Stimulated activated CD8-positive, alpha-beta memory T cell treated with anti-CD3 and anti-CD28 coated beads, Interleukin-12 subunit alpha, Interleukin-12 subunit beta, amount 100 ng/mL, for 24 hours (primary cell): ENCODE measurements at regions not wholly inside any gene's neighbourhood (a gene's known extent, or its start where the extent isn't known, plus 50 kb on each side); places are given as distances from the start of the nearest gene placed in this dataset.

ENCODE experiments used
- DNase-seq: peaks from one replicate; pipeline ENCODE4 v3.0.0-alpha.2; 2020; ENCODE audit errors: extremely low read depth

- no peak for DNase-seq
These were observed 394.9 kb downstream of the HTR7 start for GRCh38 chr10:90462749-90463470.

GRCh38 chr10:90464329-90464728 lies 393.5 kb downstream of the HTR7 start:
- no peak for DNase-seq

GRCh38 chr10:90470966-90471365 lies 386.9 kb downstream of the HTR7 start:
- DNase-seq = no peak

- no peak for DNase-seq
These were observed 377.4 kb downstream of the HTR7 start for GRCh38 chr10:90480466-90480865.

- no peak for DNase-seq
These were observed 376.4 kb downstream of the HTR7 start for GRCh38 chr10:90481326-90481923.

- DNase-seq = no peak
These were observed 373.3 kb downstream of the HTR7 start for GRCh38 chr10:90484518-90484917.

- DNase-seq = no peak
These were observed 363.7 kb downstream of the HTR7 start for GRCh38 chr10:90494183-90494582.

- DNase-seq = no peak
These were observed 353.7 kb downstream of the HTR7 start for GRCh38 chr10:90504172-90504571.

- DNase-seq = no peak
These were observed 331.1 kb downstream of the HTR7 start for GRCh38 chr10:90526721-90527120.

- no peak for DNase-seq
These were observed 327.3 kb downstream of the HTR7 start for GRCh38 chr10:90530521-90530920.

- no peak for DNase-seq
These were observed 300.5 kb downstream of the HTR7 start for GRCh38 chr10:90557385-90557784.

- no peak for DNase-seq
These were observed 297.5 kb downstream of the HTR7 start for GRCh38 chr10:90560331-90560730.

- DNase-seq = no peak
These were observed 296.2 kb downstream of the HTR7 start for GRCh38 chr10:90561666-90562065.

- DNase-seq = no peak
These were observed 286.2 kb downstream of the HTR7 start for GRCh38 chr10:90571481-90572258.

- DNase-seq = no peak
These were observed 282.7 kb downstream of the HTR7 start for GRCh38 chr10:90575125-90575524.

GRCh38 chr10:90577569-90577968 lies 280.3 kb downstream of the HTR7 start:
- DNase-seq = no peak

- DNase-seq = no peak
These were observed 278.1 kb downstream of the HTR7 start for GRCh38 chr10:90579602-90580242.

- no peak for DNase-seq
These were observed 274.4 kb downstream of the HTR7 start for GRCh38 chr10:90583416-90583815.

- DNase-seq = no peak
These were observed 270.8 kb downstream of the HTR7 start for GRCh38 chr10:90587081-90587491.

- DNase-seq = no peak
These were observed 270.3 kb downstream of the HTR7 start for GRCh38 chr10:90587561-90587960.

GRCh38 chr10:90588222-90588621 lies 269.6 kb downstream of the HTR7 start:
- DNase-seq = no peak

GRCh38 chr10:90589825-90590224 lies 268.0 kb downstream of the HTR7 start:
- no peak for DNase-seq
